Vagina (tissue), 2 donors: ENCODE measurements at regions not wholly inside any gene's neighbourhood (a gene's known extent, or its start where the extent isn't known, plus 50 kb on each side); places are given as distances from the start of the nearest gene placed in this dataset.

ENCODE experiments used
- DNase-seq, 2 donors: peaks; one replicate each; pipeline ENCODE4 v3.0.0-alpha.2; 2017; ENCODE audit errors: extremely low spot score in 2 of 2
- H3K27ac ChIP-seq: fragments of 200-600 bp; sonication (generic); one replicate; pipeline ENCODE4 v1.5.1; 2019
- H3K27me3 ChIP-seq: fragments of 200-600 bp; sonication (generic); one replicate; pipeline ENCODE4 v1.5.1; 2019
- H3K36me3 ChIP-seq, 2 donors: fragments of 200-600 bp; sonication (generic); one replicate each; pipeline ENCODE4 v1.5.1; 2017 to 2019
- H3K4me1 ChIP-seq: fragments of 200-600 bp; sonication (generic); one replicate; pipeline ENCODE4 v1.5.1; 2019
- H3K4me3 ChIP-seq, 2 donors: fragments of 200-600 bp; sonication (generic); 1 replicate in 1 of 2; 2 replicates in 1 of 2; pipeline ENCODE4 v1.5.1; 2016 to 2019
- H3K9me3 ChIP-seq: fragments of 200-600 bp; sonication (generic); one replicate; pipeline ENCODE4 v1.5.1; 2019
- CTCF ChIP-seq, 3 experiments: fragments of 450-650 bp in 2 of 3; fragments of 200-600 bp in 1 of 3; sonication (generic) in 1 of 3; IDR thresholded peaks; one replicate each; pipeline ENCODE4 v1.5.1; 2017 to 2019; ENCODE audit warnings: antibody characterized with exemption in 3 of 3, mild to moderate bottlenecking in 2 of 3, moderate library complexity in 2 of 3
- POLR2A ChIP-seq, 2 donors: fragments of 450-650 bp; IDR thresholded peaks; one replicate each; pipeline ENCODE4 v1.6.1; 2017; ENCODE audit warnings: antibody characterized with exemption in 2 of 2, mild to moderate bottlenecking in 2 of 2, moderate library complexity in 2 of 2
- POLR2AphosphoS5 ChIP-seq, 2 donors: sonication (generic); formaldehyde crosslinking; IDR thresholded peaks; one replicate each; pipeline ENCODE4 v1.9.0; 2017; ENCODE audit warnings: antibody characterized with exemption in 2 of 2, mild to moderate bottlenecking in 2 of 2, low read depth in 1 of 2; ENCODE audit not compliant: insufficient read depth in 1 of 2
- intact Hi-C: fragments of 100-400 bp; cut with DNase I; formaldehyde crosslinking; loops from one replicate; pipeline ENCODE4 v1.15.1; 2023

- intact Hi-C loops = no loop called here
- Histone ChIP-seq H3K27me3 (no peaks in the 10 kb centered on the region), H3K4me3 (no peak overlapping the region), H3K9me3 (no peaks in the 10 kb centered on the region), H3K36me3 (no peaks in the 10 kb centered on the region), H3K4me1 (no peaks in the 10 kb centered on the region), H3K27ac (no peak overlapping the region)
- TF ChIP-seq POLR2AphosphoS5 (IDR thresholded peaks at IDR 0.05; ENCODE audit: insufficient read depth in 1 of 2, low read depth in 1 of 2) (no peak), POLR2A (IDR thresholded peaks at IDR 0.05) (no peak), CTCF (IDR thresholded peaks at IDR 0.05) (no peak)
- DNase-seq = no peak
Observed at GRCh38 chr11:80669620-80670019, 1228.8 kb upstream of the TENM4 start.

GRCh38 chr11:80668039-80668438 is 1227.2 kb upstream of the TENM4 start:
- DNase-seq = no peak
- Histone ChIP-seq H3K4me1 (no peaks in the 10 kb centered on the region), H3K36me3 (no peaks in the 10 kb centered on the region), H3K27ac (no peak overlapping the region), H3K9me3 (no peaks in the 10 kb centered on the region), H3K4me3 (no peak overlapping the region), H3K27me3 (no peaks in the 10 kb centered on the region)
- intact Hi-C loops = no loop called here
- no peak for TF ChIP-seq POLR2A (IDR thresholded peaks at IDR 0.05)
- no peak for TF ChIP-seq POLR2AphosphoS5 (IDR thresholded peaks at IDR 0.05; ENCODE audit: insufficient read depth in 1 of 2, low read depth in 1 of 2)
- no peak for TF ChIP-seq CTCF (IDR thresholded peaks at IDR 0.05)

DNA sequence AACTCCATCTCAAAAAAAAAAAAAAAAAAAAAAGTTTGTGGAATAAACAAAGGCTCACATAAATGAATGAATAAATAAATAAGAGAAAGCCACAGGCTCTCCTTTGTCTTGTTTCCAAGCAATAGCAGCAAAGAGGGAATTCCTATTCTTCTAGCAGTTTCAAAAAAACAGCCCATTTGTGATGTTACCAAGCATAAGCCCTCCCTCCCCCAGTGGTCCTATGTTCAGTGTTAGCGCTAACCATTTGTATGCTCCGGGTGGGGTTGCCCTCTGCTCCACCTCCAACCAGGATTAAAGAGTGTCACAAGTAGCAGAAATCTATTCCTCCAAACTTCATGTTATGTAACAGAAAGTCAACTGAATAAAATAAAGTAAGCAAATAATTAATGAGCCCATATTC is 1215.0 kb upstream of the TENM4 start:
- Histone ChIP-seq H3K9me3 (no peaks in the 10 kb centered on the region), H3K36me3 (no peaks in the 10 kb centered on the region), H3K4me3 (no peak overlapping the region), H3K27ac (no peak overlapping the region), H3K4me1 (no peaks in the 10 kb centered on the region), H3K27me3 (no peaks in the 10 kb centered on the region)
- DNase-seq = no peak
- intact Hi-C loops = no loop called here
- TF ChIP-seq CTCF (IDR thresholded peaks at IDR 0.05) (no peak), POLR2A (IDR thresholded peaks at IDR 0.05) (no peak), POLR2AphosphoS5 (IDR thresholded peaks at IDR 0.05; ENCODE audit: insufficient read depth in 1 of 2, low read depth in 1 of 2) (no peak)

- no peak for TF ChIP-seq POLR2AphosphoS5 (IDR thresholded peaks at IDR 0.05; ENCODE audit: insufficient read depth in 1 of 2, low read depth in 1 of 2)
- TF ChIP-seq POLR2A (IDR thresholded peaks at IDR 0.05) = no peak
- TF ChIP-seq CTCF (IDR thresholded peaks at IDR 0.05) = no peak
- Histone ChIP-seq H3K27ac (no peak overlapping the region), H3K27me3 (no peaks in the 10 kb centered on the region), H3K36me3 (no peaks in the 10 kb centered on the region), H3K4me3 (no peak overlapping the region), H3K4me1 (no peaks in the 10 kb centered on the region), H3K9me3 (no peaks in the 10 kb centered on the region)
- DNase-seq = no peak
- intact Hi-C loops = no loop called here
Observed at GRCh38 chr11:80650966-80651365, 1210.1 kb upstream of the TENM4 start.

GRCh38 chr11:80649186-80649585 is 1208.4 kb upstream of the TENM4 start:
- intact Hi-C loops = no loop called here

More at GRCh38 chr11:80649186-80649585, 1208.4 kb upstream of the TENM4 start:
- no peak overlapping the region for H3K4me3 ChIP-seq
- no peak for DNase-seq
- no peak overlapping the region for H3K27ac ChIP-seq
- no peaks in the 10 kb centered on the region for H3K9me3 ChIP-seq
- H3K36me3 ChIP-seq = no peaks in the 10 kb centered on the region
- no peaks in the 10 kb centered on the region for H3K4me1 ChIP-seq
- H3K27me3 ChIP-seq = no peaks in the 10 kb centered on the region
- TF ChIP-seq POLR2AphosphoS5 (IDR thresholded peaks at IDR 0.05; ENCODE audit: insufficient read depth in 1 of 2, low read depth in 1 of 2) = no peak
- no peak for TF ChIP-seq CTCF (IDR thresholded peaks at IDR 0.05)
- TF ChIP-seq POLR2A (IDR thresholded peaks at IDR 0.05) = no peak
